GM18951 (cell line): ENCODE measurements at regions not wholly inside any gene's neighbourhood (a gene's known extent, or its start where the extent isn't known, plus 50 kb on each side); places are given as distances from the start of the nearest gene placed in this dataset.

Source experiments
- POLR2A ChIP-seq: IDR thresholded peaks from 4 replicates; pipeline ENCODE4 v1.6.1; 2011; ENCODE audit warnings: mild to moderate bottlenecking; ENCODE audit not compliant: insufficient read length, insufficient read depth; ENCODE audit errors: extremely low read depth
- in situ Hi-C: fragments of 300-500 bp; cut with MboI; formaldehyde crosslinking; loops from one replicate; pipeline ENCODE4 v1.12.0; 2022; ENCODE audit warnings: low sequenced_read_pairs, mixed read lengths, inconsistent platforms; ENCODE audit not compliant: unreplicated experiment

DNA sequence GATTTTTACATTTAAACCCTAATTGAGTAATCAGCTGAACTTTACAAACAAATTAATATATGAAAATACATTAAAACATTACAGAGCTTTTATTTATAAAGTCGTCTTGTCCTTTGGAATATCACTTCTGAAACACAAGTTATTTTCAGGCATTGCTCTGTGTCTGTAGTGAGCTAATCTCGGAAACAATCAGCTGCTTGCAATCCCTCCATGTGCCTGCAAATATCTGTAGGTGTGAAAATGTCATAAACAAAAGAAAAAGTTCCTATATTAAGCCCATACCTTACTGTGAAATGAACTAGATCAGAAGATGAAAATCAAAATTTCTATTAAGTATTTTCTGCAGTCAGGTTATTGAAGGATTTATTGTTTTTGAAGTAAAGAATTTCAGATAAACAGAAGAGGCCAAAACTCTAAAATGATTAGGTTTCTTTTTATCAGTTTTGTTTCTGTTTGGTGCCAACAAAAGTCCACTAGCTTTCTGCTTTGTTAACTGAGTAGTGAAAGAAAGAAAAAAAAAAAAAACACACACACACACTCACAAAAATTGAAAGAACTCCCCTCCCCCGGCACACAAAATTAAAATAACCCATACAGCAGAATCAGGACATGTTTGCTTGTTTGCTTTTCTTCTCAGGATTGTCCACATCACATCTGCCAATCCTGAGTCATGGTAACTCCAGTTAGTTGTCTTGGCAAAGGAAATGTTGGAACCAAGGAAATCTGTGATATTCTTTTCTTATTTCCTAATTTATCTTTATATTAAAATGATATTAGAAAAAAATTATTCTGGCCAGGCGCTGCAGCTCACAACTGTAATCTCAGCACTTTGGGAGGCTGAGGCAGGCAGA, 627.0 kb upstream of the SLC39A10 start:
- in situ Hi-C loops: no loop called here
- TF ChIP-seq POLR2A: no peak

DNA sequence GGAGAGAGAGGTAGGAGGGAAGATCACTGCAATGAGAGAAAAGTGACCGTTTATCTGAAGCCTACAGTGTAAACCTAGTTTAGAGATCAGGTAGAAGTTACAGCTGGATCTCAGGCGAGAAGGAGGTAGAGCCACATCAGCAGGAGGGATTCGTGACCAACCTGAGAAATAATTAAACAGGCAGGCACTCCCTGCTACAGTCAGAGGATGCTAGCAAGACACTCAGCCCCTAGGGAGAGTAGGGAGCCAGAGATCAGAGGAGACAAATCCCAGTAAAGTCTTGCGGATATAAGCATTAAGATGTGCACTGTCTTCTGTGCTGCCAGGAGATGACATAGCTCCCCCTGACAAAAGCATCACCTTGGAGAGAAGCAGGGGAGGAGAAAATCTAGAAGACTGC, 629.1 kb upstream of the SLC39A10 start:
- in situ Hi-C loops: no loop called here
- TF ChIP-seq POLR2A: no peak

DNA sequence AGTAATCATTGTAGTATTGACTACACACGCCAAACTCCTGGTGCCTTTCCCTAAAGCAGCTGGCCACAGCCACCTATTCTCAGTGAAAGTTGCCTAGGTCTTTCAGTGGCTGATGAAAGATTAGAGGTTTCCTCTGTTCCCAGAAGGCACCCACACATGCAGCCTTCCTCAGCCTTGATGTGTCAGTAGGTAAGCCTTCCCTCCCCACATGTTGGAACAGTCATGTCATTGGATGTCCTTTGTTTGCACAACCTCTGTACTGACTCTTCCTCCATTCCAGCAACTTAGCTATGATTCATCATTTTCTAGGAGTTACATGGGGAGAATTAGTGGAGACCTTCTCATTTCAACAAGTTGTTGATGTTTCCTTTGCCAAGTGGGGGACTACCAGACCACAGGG, 630.8 kb upstream of the SLC39A10 start:
- TF ChIP-seq POLR2A: no peak
- in situ Hi-C loops: no loop called here

DNA sequence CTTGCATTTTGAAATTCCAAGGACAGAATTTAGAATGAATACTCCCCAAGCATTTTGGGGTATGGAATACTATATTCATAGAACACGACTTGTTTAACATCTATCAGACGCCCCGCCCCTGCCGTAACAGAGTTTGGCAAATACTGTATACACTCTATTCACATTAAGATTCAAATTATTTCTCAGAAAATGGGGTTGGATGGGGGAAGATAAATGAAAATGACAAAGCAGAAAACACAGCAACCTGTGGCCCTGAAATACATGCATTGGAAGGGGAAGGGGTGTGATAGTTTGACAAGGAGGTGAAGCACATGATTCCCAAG, 634.6 kb upstream of the SLC39A10 start:
- in situ Hi-C loops: no loop called here
- TF ChIP-seq POLR2A: no peak

DNA sequence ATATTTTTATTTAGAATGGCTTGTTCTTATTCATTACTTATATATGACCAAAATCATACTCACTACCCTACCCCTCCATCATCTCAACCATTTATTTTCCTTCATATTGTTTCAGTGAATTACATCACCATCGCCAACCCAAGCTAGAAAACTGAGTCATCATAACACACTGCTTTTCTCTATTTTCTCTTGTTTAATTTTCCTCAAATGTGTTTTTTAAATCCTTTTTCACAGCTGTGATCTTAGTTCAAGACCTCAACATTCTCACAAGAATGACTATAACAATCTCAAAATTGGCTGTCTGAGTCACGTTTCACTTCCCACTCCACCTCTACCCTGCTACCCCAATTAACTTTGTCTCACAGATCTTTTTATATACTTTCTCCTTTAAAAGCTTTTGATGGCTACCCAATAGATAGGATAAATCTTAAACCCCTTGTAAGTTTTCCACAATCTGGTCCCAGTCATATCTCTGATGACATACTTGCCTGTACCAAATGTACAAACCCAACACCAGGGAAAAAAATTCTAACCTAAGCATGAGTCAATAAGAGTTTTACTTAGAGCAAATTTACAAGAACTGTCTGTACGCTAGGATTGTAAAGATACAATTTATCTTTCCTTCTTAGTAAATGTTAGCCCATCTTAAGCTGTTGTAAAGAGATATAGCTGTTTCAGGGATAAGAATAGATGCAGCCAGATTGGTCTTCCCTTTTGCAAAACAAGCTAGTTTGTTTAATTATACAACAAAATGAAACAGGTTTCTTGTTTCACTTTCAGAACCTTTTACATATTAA, 635.1 kb upstream of the SLC39A10 start:
- TF ChIP-seq POLR2A: no peak
- in situ Hi-C loops: no loop called here

DNA sequence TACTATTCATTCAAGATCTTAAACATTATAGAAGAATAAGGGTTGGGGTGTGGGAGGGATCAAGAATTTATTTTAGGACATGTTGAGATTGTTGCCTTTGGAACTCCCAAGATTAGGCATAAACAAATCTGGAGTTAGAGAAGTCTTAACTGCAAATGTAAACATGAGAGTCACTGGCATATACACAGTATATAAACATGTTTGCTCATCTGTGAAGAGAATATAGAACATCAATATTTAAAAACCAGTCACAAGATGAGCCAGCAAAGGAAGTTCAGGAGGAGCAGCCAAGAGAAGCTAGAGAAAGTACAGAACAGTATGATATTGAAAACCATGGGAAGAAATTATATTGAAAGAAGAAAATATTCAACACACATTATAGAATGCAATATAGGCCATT, 638.6 kb upstream of the SLC39A10 start:
- in situ Hi-C loops: no loop called here

DNA sequence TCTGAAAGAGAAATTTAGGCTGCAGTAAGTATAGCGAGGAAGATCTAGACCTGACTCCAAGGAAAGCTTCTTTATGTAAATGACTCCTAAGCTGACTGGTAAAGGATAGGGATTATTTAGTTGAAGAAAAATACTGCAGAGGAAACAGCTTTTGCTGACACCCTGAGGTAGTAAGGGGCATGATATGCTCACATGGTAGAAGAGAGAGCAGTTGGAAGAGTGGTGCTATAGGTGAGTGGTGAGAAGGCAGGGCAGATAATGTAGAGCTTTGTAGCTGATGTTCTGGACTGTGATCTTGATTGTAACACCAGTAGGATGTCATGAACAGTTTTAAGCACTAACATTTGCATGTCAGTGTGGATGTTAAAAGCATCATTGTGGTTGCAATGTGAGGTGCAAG, 639.1 kb upstream of the SLC39A10 start:
- no peak for TF ChIP-seq POLR2A
- in situ Hi-C loops: no loop called here

More for the DNA sequence above, 638.6 kb upstream of the SLC39A10 start:
- no peak for TF ChIP-seq POLR2A

DNA sequence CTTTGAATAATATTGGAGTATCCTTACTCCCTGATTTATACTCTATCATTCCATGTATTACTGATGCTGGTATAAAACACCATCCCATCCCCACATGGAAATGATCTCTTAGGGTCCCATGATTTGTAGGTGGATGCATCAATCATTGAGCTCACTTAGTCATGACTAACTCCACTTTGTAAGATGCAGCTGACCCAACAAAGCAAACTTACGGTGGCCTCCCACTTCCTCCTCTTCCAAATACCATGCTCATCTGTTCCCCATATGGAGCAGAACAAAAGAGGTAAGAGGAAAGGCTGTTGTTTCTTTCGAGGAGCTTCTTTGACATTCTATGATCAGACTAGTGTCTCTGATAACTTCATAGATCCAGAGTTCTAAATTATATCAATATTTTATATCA, 640.2 kb upstream of the SLC39A10 start:
- in situ Hi-C loops: no loop called here
- TF ChIP-seq POLR2A: no peak

DNA sequence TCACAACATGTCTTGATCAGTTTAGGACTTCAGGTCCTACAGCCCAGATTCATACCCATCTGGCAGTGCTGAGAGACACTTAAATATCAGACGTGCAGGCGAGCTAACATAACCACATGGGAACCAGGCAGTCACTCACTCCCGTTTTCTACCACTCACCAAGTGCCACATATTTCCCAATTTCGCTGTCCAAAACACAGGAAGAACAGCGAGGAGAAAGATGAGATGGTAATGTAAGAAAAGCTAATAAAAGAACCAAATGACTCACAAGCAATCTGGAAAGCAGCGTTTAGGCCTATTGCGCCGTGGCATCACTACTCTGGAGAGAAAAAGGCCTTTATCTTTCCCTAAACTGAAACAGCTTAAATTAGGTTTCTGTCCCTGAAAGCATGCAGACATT, 647.8 kb upstream of the SLC39A10 start:
- TF ChIP-seq POLR2A: no peak
- in situ Hi-C loops: no loop called here

DNA sequence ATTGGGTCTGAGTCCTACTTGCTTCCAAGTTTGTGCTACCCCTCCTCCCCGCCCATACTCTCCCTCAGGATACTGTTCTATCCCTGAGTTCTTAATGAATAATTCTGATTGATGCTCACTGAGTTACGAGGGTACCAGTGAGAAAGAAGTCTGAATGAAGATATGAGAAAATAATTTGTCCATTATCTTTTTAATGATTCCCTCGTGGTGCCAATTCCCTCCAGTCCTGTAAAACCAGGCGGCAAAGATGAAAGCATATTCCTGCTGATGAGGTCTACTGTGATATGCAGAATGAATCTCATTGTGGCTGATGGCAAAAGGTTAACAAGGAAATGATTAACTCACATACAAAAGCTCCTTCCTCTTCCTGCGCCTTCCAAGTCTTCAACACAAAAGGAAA, 650.2 kb upstream of the SLC39A10 start:
- in situ Hi-C loops: no loop called here

DNA sequence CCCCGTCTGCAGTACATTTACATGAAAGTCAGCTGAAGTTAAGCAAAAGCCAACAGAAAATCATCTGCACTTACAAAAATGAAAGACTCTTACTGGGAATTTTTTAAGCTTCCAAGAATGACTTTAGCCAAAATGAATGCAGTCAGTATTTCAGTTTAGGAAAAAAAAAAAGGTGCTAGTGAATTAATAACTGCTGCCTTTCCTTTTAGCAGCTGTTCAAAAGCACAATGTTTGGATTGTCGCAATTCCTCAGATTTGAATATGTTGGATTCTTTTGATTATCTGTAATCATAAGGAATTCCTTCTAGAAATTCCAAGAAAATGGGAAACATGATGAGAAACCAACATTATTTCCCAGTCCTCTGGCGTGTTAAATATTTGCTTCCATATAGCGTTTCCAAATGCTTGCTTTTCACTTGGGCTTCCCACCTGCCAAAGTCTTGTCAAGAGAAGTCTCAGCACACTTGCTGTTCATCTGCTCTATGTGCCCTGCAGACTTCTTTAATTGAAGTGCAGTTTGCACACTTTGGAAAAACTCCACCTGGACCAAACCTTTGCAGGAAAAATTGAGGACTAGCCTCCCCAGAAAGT, 653.0 kb upstream of the SLC39A10 start:
- no peak for TF ChIP-seq POLR2A
- in situ Hi-C loops: no loop called here

More for the DNA sequence above, 650.2 kb upstream of the SLC39A10 start:
- TF ChIP-seq POLR2A: no peak

DNA sequence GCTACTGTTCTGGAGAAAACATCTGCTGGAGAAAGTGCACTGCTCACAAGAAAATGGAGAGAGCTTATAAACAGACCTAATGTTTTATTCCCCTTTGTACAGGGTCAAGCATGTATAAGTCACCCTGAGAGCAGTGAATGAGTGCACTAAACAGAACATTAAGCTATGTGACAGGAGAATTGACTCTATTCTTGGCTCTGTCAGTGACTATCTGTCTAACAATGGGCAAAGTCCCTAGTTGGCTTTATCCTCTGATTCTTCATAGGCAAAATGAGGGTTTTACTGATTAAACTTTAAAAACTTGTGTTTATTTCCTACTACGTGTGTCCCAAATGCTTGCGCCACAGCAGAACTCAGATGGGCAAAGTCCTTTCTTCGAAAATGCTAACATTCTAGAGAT, 655.1 kb upstream of the SLC39A10 start:
- no peak for TF ChIP-seq POLR2A
- in situ Hi-C loops: no loop called here

DNA sequence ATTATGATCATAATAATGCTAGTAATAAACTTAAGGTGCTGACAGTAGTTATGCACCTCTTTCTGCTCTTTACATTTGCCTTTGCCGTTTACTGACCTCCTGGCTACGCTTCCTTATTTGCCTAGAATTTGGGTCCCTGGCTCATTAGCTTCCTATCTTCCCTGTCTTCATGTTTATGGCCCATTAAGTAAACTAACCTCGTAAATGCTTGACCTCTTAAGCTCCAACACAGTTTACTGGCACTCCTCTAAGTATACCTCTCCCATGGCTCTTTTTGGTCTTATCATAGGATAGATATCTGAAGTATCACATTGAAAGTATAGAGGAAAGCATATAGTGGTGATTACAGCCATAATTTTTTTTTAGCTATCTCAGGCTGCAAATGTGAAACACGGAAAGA, 657.3 kb upstream of the SLC39A10 start:
- no peak for TF ChIP-seq POLR2A
- in situ Hi-C loops: no loop called here

DNA sequence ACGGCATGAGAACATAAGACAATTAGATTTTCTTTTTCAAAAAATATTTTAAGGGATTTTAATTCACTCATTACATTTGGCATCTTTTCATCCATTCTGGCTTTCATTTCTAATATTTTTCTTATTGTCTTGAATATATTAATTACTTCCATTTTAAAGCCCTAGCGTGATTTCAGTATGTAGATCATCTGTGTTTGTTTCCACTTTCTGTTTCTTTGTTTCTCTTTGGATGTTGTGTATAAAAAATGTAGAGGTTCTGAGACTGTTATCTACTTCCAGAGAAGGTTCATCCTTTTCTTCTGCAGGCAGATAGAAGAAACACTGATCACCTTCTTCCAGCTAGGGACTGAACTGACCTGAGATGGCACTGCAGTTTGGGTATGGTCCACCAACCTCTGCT, 664.4 kb upstream of the SLC39A10 start:
- in situ Hi-C loops: no loop called here
- TF ChIP-seq POLR2A: no peak
